DND-41 (cell line): ENCODE measurements at regions not wholly inside any gene's neighbourhood (a gene's known extent, or its start where the extent isn't known, plus 50 kb on each side); places are given as distances from the start of the nearest gene placed in this dataset.
"Not testable (repeated sequence)": the region's sequence is repeated elsewhere in the genome, so short reads cannot be mapped to it uniquely, and the experiment has no call there.

Source experiments
- ATAC-seq: fragments of 200-7000 bp; cut with Tn5 transposase; 3 replicates; pipeline ENCODE4 v1.9.1; 2021; ENCODE audit warnings: low read depth; ENCODE audit not compliant: insufficient read depth
- DNase-seq: peaks from one replicate; pipeline ENCODE4 v3.0.0-alpha.2; 2020
- H2AFZ ChIP-seq: 2 replicates; pipeline ENCODE4 v1.6.0; 2012; ENCODE audit warnings: low read depth, low read length
- H3K27ac ChIP-seq: 2 replicates; pipeline ENCODE4 v1.5.1; 2012; ENCODE audit warnings: low read length, inconsistent platforms
- H3K27me3 ChIP-seq: fragments of 200-600 bp; sonication (generic); 2 replicates; pipeline ENCODE4 v1.6.0; 2012; ENCODE audit warnings: low read length, mild to moderate bottlenecking, inconsistent platforms; ENCODE audit not compliant: insufficient read depth, poor library complexity
- H3K36me3 ChIP-seq: 2 replicates; pipeline ENCODE4 v1.5.1; 2012; ENCODE audit warnings: low read length, inconsistent platforms; ENCODE audit not compliant: insufficient read depth
- H3K4me1 ChIP-seq: 2 replicates; pipeline ENCODE4 v1.5.1; 2012; ENCODE audit warnings: mild to moderate bottlenecking, low read length; ENCODE audit not compliant: insufficient read depth
- H3K4me2 ChIP-seq: 2 replicates; pipeline ENCODE4 v1.6.0; 2012; ENCODE audit warnings: mild to moderate bottlenecking, moderate library complexity, low read length, inconsistent platforms; ENCODE audit not compliant: insufficient read depth
- H3K4me3 ChIP-seq, 2 experiments: fragments of 200-600 bp in 1 of 2; shearing (Covaris generic) in 1 of 2; 2 replicates each; pipeline ENCODE4 v1.5.1; 2012 to 2016; ENCODE audit warnings: inconsistent platforms in 2 of 2, low read length in 2 of 2, mild to moderate bottlenecking in 2 of 2, low read depth in 1 of 2, moderate library complexity in 1 of 2
- H3K79me2 ChIP-seq: 2 replicates; pipeline ENCODE4 v1.6.0; 2012; ENCODE audit warnings: low read length, inconsistent platforms; ENCODE audit not compliant: insufficient read depth
- H3K9ac ChIP-seq: 2 replicates; pipeline ENCODE4 v1.6.0; 2012; ENCODE audit warnings: low read depth, mild to moderate bottlenecking, inconsistent platforms, low read length, moderate library complexity
- H3K9me3 ChIP-seq: 2 replicates; pipeline ENCODE4 v1.5.1; 2012; ENCODE audit warnings: low read length, moderate library complexity, mild to moderate bottlenecking, inconsistent platforms; ENCODE audit not compliant: insufficient read depth, severe bottlenecking
- H4K20me1 ChIP-seq: 2 replicates; pipeline ENCODE4 v1.6.0; 2012; ENCODE audit warnings: low read length; ENCODE audit not compliant: insufficient read depth
- EZH2 ChIP-seq: IDR thresholded peaks from 3 replicates; pipeline ENCODE4 v1.6.1; 2012; ENCODE audit warnings: borderline replicate concordance, low read depth, mild to moderate bottlenecking, moderate library complexity, low read length, inconsistent platforms; ENCODE audit not compliant: severe bottlenecking
- TF ChIP-seq, protein P1 (sequence below): IDR thresholded peaks from 2 replicates; pipeline ENCODE4 v1.5.1; 2012; ENCODE audit warnings: borderline replicate concordance, low read length, moderate library complexity, mild to moderate bottlenecking; ENCODE audit not compliant: poor library complexity, severe bottlenecking; ENCODE audit errors: extremely low read depth

DNA sequence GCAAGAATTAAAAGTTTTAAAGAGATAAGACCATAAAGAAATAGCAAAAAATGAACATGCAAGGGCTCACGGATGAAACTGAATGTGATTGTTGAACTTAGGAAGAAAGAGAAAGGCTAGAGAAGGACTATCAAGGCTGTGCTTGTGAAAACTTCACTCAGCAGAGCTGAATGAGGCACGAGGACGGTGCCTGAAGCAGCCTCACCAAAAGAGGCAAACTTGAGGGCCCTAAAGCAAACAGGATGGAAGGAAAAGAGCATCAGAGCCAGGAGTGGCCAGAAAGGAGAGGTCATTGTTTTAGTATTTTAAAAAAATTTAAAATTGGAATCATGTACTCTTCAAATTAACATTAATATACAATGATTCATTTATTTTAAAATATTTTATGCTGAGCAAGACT is 191.2 kb upstream of the SOX14 start:
- H3K27me3 ChIP-seq, result peaks cover 3% of the 10 kb centered on the region
- no peaks in the 10 kb centered on the region for H4K20me1 ChIP-seq
- no peaks in the 10 kb centered on the region for H3K79me2 ChIP-seq
- no peak overlapping the region for H3K9ac ChIP-seq
- TF ChIP-seq, protein P1, sequence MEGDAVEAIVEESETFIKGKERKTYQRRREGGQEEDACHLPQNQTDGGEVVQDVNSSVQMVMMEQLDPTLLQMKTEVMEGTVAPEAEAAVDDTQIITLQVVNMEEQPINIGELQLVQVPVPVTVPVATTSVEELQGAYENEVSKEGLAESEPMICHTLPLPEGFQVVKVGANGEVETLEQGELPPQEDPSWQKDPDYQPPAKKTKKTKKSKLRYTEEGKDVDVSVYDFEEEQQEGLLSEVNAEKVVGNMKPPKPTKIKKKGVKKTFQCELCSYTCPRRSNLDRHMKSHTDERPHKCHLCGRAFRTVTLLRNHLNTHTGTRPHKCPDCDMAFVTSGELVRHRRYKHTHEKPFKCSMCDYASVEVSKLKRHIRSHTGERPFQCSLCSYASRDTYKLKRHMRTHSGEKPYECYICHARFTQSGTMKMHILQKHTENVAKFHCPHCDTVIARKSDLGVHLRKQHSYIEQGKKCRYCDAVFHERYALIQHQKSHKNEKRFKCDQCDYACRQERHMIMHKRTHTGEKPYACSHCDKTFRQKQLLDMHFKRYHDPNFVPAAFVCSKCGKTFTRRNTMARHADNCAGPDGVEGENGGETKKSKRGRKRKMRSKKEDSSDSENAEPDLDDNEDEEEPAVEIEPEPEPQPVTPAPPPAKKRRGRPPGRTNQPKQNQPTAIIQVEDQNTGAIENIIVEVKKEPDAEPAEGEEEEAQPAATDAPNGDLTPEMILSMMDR, result no peak
- no peak for TF ChIP-seq EZH2
- no peak overlapping the region for H3K4me3 ChIP-seq
- no peaks in the 10 kb centered on the region for H3K36me3 ChIP-seq
- H3K4me2 ChIP-seq, result no peak overlapping the region
- no peak for DNase-seq
- no peak overlapping the region for H2AFZ ChIP-seq
- H3K4me1 ChIP-seq, result no peaks in the 10 kb centered on the region
- H3K9me3 ChIP-seq, result no peaks in the 10 kb centered on the region
- H3K27ac ChIP-seq, result no peak overlapping the region
- ATAC-seq, result no peak

- no peak overlapping the region for H3K4me3 ChIP-seq
- H3K27me3 ChIP-seq, result no peaks in the 10 kb centered on the region
- TF ChIP-seq, protein P1, result no peak
- no peak for TF ChIP-seq EZH2
- H3K79me2 ChIP-seq, result no peaks in the 10 kb centered on the region
- no peak for ATAC-seq
- no peak overlapping the region for H3K4me2 ChIP-seq
- DNase-seq, result no peak
- no peaks in the 10 kb centered on the region for H3K4me1 ChIP-seq
- no peaks in the 10 kb centered on the region for H3K9me3 ChIP-seq
- no peaks in the 10 kb centered on the region for H3K36me3 ChIP-seq
- H3K27ac ChIP-seq, result no peak overlapping the region
- H3K9ac ChIP-seq, result no peak overlapping the region
- H2AFZ ChIP-seq, result no peak overlapping the region
- H4K20me1 ChIP-seq, result no peaks in the 10 kb centered on the region
Measured at GRCh38 chr3:137582484-137582883, 181.6 kb upstream of the SOX14 start.

GRCh38 chr3:137583256-137583655 is 180.9 kb upstream of the SOX14 start:
- Histone ChIP-seq H4K20me1 (no peaks in the 10 kb centered on the region), H3K9ac (no peak overlapping the region), H3K27ac (no peak overlapping the region), H3K4me1 (no peaks in the 10 kb centered on the region), H3K27me3 (no peaks in the 10 kb centered on the region), H3K79me2 (no peaks in the 10 kb centered on the region), H3K4me3 (no peak overlapping the region), H3K4me2 (no peak overlapping the region), H3K9me3 (no peaks in the 10 kb centered on the region), H2AFZ (no peak overlapping the region), H3K36me3 (no peaks in the 10 kb centered on the region)
- no peak for ATAC-seq
- TF ChIP-seq EZH2, result no peak
- TF ChIP-seq, protein P1, result no peak
- no peak for DNase-seq

DNA sequence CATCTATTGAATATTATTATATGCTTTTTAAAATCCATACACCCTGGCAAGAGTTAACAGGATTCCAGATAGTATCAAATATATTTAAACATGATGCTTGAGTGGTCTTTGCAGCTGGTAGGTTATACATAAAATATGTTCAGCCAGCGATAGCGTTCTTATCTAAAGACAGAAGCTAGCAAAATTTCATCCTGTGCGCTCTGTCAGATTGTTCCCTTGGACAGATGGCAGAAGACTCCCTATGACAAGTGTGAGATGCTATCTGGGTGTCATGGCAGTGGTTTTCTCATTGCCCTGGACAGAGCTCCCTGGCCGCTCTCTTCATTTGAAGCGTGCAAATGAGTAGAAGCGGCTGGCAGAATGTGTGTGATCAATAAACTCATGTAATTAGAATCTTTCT is 175.2 kb upstream of the SOX14 start:
- Histone ChIP-seq H2AFZ (no peak overlapping the region), H3K9ac (no peak overlapping the region), H3K79me2 (no peaks in the 10 kb centered on the region), H3K27ac (no peak overlapping the region), H3K36me3 (no peaks in the 10 kb centered on the region), H3K9me3 (no peaks in the 10 kb centered on the region), H3K4me2 (no peak overlapping the region), H4K20me1 (no peaks in the 10 kb centered on the region), H3K4me1 (no peaks in the 10 kb centered on the region), H3K4me3 (no peak overlapping the region), H3K27me3 (no peaks in the 10 kb centered on the region)
- no peak for DNase-seq
- no peak for ATAC-seq
- no peak for TF ChIP-seq EZH2
- TF ChIP-seq, protein P1, result no peak

- H3K9me3 ChIP-seq, H3K79me2 ChIP-seq, H2AFZ ChIP-seq, ATAC-seq, H3K4me3 ChIP-seq, H3K36me3 ChIP-seq, H3K27me3 ChIP-seq, H3K4me2 ChIP-seq, DNase-seq, H3K27ac ChIP-seq, H3K9ac ChIP-seq, H3K4me1 ChIP-seq, H4K20me1 ChIP-seq: not testable (repeated sequence)
Measured at GRCh38 chr3:137595415-137595814, 168.7 kb upstream of the SOX14 start.
